Activated B cell treated with CpG ODN at 0.5 μM for 24 hours (primary cell): ENCODE measurements at regions not wholly inside any gene's neighbourhood (a gene's known extent, or its start where the extent isn't known, plus 50 kb on each side); places are given as distances from the start of the nearest gene placed in this dataset.

ENCODE experiments used
- ATAC-seq: fragments of 200-7000 bp; cut with Tn5 transposase; one replicate; pipeline ENCODE4 v1.10.0; 2021; ENCODE audit warnings: low read depth, mild to moderate bottlenecking, moderate library complexity
- CTCF ChIA-PET: fragments of 350-600 bp; sonication (Branson Sonifier 250); formaldehyde crosslinking; loops from one replicate; lab custom pipeline; 2021; ENCODE audit warnings: antibody characterized with exemption; lab: Charles Lee
- POLR2A ChIA-PET: fragments of 350-600 bp; sonication (Branson Sonifier 250); formaldehyde crosslinking; loops from one replicate; lab custom pipeline; 2021; ENCODE audit warnings: antibody characterized with exemption; lab: Charles Lee
- DNase-seq: peaks from one replicate; pipeline ENCODE4 v3.0.0; 2022
- H3K27ac Mint-ChIP-seq: one replicate; pipeline ENCODE4 v1.8.0; 2020; ENCODE audit warnings: mixed read lengths
- H3K27me3 Mint-ChIP-seq: one replicate; pipeline ENCODE4 v1.8.0; 2021; ENCODE audit warnings: mixed read lengths
- H3K36me3 Mint-ChIP-seq: one replicate; pipeline ENCODE4 v1.8.0; 2021; ENCODE audit warnings: low read depth, mixed read lengths
- H3K4me1 Mint-ChIP-seq: one replicate; pipeline ENCODE4 v1.8.0; 2021; ENCODE audit warnings: mixed read lengths
- H3K4me3 Mint-ChIP-seq: one replicate; pipeline ENCODE4 v1.8.0; 2020; ENCODE audit warnings: mild to moderate bottlenecking, mixed read lengths
- H3K9me3 Mint-ChIP-seq: one replicate; pipeline ENCODE4 v1.8.0; 2020; ENCODE audit warnings: mixed read lengths
- intact Hi-C: fragments of 100-400 bp; cut with micrococcal nuclease; formaldehyde crosslinking; loops from one replicate; pipeline ENCODE4 v1.15.1; 2024
- TF ChIP-seq, protein P1 (sequence below): fragments of 200-600 bp; IDR thresholded peaks from one replicate; pipeline ENCODE4 v1.8.0; 2022; ENCODE audit warnings: antibody characterized with exemption, mild to moderate bottlenecking

DNA sequence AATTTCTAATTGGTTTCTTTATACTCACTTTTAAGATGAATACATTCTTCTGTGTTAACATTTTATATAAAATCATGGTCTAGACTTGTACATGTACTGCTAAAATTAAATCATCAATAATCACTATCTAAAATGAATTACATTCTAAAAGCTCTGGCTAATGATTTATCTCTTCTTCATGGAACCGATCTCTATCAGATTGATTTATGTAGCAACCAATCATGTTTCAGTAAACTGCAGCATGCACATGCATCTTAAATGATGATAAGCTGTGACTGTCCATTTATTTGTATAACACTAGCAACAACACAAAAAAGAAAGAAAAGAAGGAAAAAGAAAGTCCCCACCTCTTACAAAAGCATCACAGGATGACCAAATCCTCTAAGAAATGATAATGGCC, 669.2 kb downstream of the NR2F1-AS1 start:
- CTCF ChIA-PET = no interaction called here
- Mint-ChIP-seq H3K4me3 (no peak overlapping the region), H3K9me3 (no peaks in the 10 kb centered on the region), H3K36me3 (no peaks in the 10 kb centered on the region), H3K27me3 (no peaks in the 10 kb centered on the region), H3K27ac (no peak overlapping the region), H3K4me1 (no peaks in the 10 kb centered on the region)
- TF ChIP-seq, protein P1, sequence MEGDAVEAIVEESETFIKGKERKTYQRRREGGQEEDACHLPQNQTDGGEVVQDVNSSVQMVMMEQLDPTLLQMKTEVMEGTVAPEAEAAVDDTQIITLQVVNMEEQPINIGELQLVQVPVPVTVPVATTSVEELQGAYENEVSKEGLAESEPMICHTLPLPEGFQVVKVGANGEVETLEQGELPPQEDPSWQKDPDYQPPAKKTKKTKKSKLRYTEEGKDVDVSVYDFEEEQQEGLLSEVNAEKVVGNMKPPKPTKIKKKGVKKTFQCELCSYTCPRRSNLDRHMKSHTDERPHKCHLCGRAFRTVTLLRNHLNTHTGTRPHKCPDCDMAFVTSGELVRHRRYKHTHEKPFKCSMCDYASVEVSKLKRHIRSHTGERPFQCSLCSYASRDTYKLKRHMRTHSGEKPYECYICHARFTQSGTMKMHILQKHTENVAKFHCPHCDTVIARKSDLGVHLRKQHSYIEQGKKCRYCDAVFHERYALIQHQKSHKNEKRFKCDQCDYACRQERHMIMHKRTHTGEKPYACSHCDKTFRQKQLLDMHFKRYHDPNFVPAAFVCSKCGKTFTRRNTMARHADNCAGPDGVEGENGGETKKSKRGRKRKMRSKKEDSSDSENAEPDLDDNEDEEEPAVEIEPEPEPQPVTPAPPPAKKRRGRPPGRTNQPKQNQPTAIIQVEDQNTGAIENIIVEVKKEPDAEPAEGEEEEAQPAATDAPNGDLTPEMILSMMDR = no peak
- intact Hi-C loops = no loop called here
- no peak for ATAC-seq
- POLR2A ChIA-PET = no interaction called here
- DNase-seq = no peak

DNA sequence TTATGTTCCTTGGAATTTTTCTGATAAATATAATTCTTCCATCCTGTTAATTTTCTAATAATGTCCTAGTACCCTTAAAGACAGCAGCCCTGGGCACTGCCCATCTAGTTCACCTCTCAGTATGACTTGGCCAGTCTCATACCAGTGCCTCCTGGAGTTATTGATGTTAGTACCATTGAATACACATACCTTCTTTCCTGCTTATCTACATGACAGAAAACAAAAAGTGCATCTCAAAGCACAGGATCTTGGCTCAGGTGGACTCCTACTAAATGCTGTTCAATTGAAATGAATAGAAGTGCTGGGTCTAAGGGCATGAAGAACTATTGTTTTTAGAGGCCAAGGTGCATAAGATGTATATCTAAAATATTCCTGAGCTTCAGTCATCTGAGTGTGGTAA, 669.7 kb downstream of the NR2F1-AS1 start:
- H3K4me3 Mint-ChIP-seq = no peak overlapping the region

DNA sequence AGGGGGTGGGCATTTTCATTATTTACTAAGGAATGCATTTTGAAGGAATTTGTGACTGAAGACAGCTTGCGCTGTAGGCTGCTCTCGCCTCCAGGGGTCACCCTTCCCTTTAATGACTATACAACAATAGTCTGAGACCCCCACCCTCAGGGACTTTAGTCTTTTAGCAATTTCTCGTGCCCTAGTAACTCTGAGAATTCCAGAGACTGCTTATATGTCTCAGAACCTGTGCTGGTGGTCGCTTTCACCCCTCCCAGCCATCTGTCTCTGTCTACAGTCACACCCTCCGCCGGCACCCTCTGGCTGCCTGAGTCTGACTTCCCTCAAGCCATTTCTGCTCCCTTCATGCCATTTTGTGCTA, 671.4 kb downstream of the NR2F1-AS1 start:
- no peaks in the 10 kb centered on the region for H3K27me3 Mint-ChIP-seq
- POLR2A ChIA-PET = no interaction called here

More for the DNA sequence above, 669.7 kb downstream of the NR2F1-AS1 start:
- TF ChIP-seq, protein P1 = no peak
- Mint-ChIP-seq H3K36me3 (no peaks in the 10 kb centered on the region), H3K9me3 (no peaks in the 10 kb centered on the region), H3K27ac (no peak overlapping the region), H3K4me1 (no peaks in the 10 kb centered on the region), H3K27me3 (no peaks in the 10 kb centered on the region)
- ChIA-PET CTCF (no interaction called here), POLR2A (no interaction called here)
- no peak for DNase-seq
- no peak for ATAC-seq
- intact Hi-C loops = no loop called here

DNA sequence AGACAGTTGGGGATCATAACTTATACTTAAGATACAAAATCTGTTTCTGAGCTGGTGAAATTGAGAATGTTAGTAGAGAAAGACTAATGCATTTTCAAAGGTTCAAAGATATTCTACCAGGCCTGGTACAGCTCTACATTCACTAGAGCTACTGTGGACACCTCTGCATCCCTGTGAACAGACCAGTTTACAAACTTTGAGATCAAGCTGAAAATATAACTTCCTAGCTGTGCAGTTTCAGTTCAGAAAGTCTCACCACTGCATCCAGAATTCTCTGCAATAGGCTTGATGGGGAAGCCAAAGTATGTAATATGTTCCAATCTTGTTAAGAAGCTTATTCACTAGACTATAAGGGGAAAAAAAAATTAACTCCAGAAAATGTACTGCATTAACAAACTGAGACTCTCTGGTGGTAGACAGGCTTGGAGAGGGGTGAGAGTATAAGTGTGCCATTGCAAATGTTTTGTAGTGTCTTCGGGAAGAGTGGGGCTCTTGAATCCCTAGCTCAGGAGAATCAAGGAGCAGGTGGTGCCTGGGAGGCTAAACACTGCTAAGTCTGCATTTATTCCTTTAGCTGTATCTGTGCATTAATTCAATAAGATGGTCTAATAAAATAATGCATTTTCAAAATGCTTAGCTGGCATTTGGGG, 671.9 kb downstream of the NR2F1-AS1 start:
- CTCF ChIA-PET = interaction anchor here (1.0 kb wide), 1 partner anchor 892 kb away, joined by 3 read pairs; no protein-coding TSS in a partner anchor
- POLR2A ChIA-PET = no interaction called here

More for the DNA sequence above, 671.4 kb downstream of the NR2F1-AS1 start:
- CTCF ChIA-PET = interaction anchor here (1.0 kb wide), 1 partner anchor 892 kb away, joined by 3 read pairs; no protein-coding TSS in a partner anchor
- no peaks in the 10 kb centered on the region for H3K4me1 Mint-ChIP-seq
- no peaks in the 10 kb centered on the region for H3K9me3 Mint-ChIP-seq
- no peak for ATAC-seq
- no peak for DNase-seq
- intact Hi-C loops = loop anchor here (5.0 kb wide), 1 partner anchor 893 kb away; no protein-coding TSS in a partner anchor
- TF ChIP-seq, protein P1 = no peak
- H3K36me3 Mint-ChIP-seq = no peaks in the 10 kb centered on the region
- H3K4me3 Mint-ChIP-seq = no peak overlapping the region
- H3K27ac Mint-ChIP-seq = no peak overlapping the region

DNA sequence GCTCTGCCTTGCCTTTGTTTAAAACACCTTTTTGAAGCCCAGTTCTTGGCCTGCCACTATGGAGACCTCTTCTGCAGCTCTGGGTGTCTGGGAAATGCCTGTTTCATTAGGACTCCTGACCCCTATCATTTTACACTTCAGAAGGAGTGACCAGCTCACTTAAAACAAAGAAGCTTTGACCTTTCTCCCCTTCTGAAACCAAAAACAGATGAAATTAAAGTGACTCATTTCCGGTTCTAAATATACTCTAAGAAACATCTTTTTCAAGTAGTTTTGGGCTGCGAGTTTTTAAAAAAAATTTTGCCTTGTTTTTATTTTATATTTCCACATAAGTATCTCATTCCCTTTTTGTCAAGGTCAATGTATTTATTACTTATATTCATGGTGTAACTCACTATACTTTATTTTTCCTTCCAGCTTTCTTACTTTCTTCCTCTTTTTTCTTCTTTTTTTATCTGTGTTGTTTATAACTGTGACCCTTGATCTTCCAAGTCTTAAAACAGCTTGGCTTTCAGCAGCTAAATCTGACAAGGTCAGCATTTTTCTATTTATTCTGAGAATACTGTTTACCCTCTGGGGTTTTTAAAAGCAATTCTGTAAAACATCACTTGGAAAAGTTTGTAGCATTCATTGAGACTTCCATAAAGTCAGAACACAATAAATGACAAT, 672.9 kb downstream of the NR2F1-AS1 start:
- CTCF ChIA-PET = no interaction called here
- ATAC-seq (no peak), DNase-seq (no peak)
- H3K27ac Mint-ChIP-seq = no peak overlapping the region
- POLR2A ChIA-PET = no interaction called here
- TF ChIP-seq, protein P1 = no peak
- no peaks in the 10 kb centered on the region for H3K4me1 Mint-ChIP-seq
- no peaks in the 10 kb centered on the region for H3K9me3 Mint-ChIP-seq
- no peaks in the 10 kb centered on the region for H3K36me3 Mint-ChIP-seq
- H3K27me3 Mint-ChIP-seq = no peaks in the 10 kb centered on the region
- intact Hi-C loops = loop anchor here (5.0 kb wide), 1 partner anchor 894 kb away; no protein-coding TSS in a partner anchor
- no peak overlapping the region for H3K4me3 Mint-ChIP-seq

More for the DNA sequence above, 671.9 kb downstream of the NR2F1-AS1 start:
- H3K27ac Mint-ChIP-seq = no peak overlapping the region
- DNase-seq (no peak), ATAC-seq (no peak)
- no peaks in the 10 kb centered on the region for H3K27me3 Mint-ChIP-seq
- no peaks in the 10 kb centered on the region for H3K4me1 Mint-ChIP-seq
- H3K4me3 Mint-ChIP-seq = no peak overlapping the region
- no peaks in the 10 kb centered on the region for H3K9me3 Mint-ChIP-seq
- no peaks in the 10 kb centered on the region for H3K36me3 Mint-ChIP-seq
- intact Hi-C loops = loop anchor here (5.0 kb wide), 1 partner anchor 893 kb away; no protein-coding TSS in a partner anchor
- TF ChIP-seq, protein P1 = no peak
